ENCODE measurements at regions not wholly inside any gene's neighbourhood (a gene's known extent, or its start where the extent isn't known, plus 50 kb on each side); places are given as distances from the start of the nearest gene placed in this dataset.

- H3K9me3 ChIP-seq = no peaks in the 10 kb centered on the region
- no peak for TF ChIP-seq CTCF (IDR thresholded peaks at IDR 0.05)
- no peak overlapping the region for H3K27ac ChIP-seq
- H3K4me3 ChIP-seq = no peak overlapping the region
- no peaks in the 10 kb centered on the region for H3K27me3 ChIP-seq
- H3K4me1 ChIP-seq = no peaks in the 10 kb centered on the region
- H3K36me3 ChIP-seq = no peaks in the 10 kb centered on the region
- DNase-seq = no peak
- intact Hi-C loops (cut with DNase I; ENCODE audit: low total_unique reads) = no loop called here
Measured at GRCh38 chr2:186036862-186037449, 298.4 kb downstream of the FSIP2 start.

GRCh38 chr2:186042207-186043028 is 303.8 kb downstream of the FSIP2 start:
- Histone ChIP-seq H3K4me1 (no peaks in the 10 kb centered on the region), H3K4me3 (no peak overlapping the region), H3K27ac (no peak overlapping the region), H3K36me3 (no peaks in the 10 kb centered on the region), H3K27me3 (no peaks in the 10 kb centered on the region), H3K9me3 (no peaks in the 10 kb centered on the region)
- DNase-seq = no peak
- intact Hi-C loops (cut with DNase I; ENCODE audit: low total_unique reads) = no loop called here
- no peak for TF ChIP-seq CTCF (IDR thresholded peaks at IDR 0.05)

GRCh38 chr2:186044761-186045160 is 306.2 kb downstream of the FSIP2 start:
- H3K4me1 ChIP-seq = no peaks in the 10 kb centered on the region
- TF ChIP-seq CTCF (IDR thresholded peaks at IDR 0.05) = no peak
- no peak overlapping the region for H3K27ac ChIP-seq
- H3K36me3 ChIP-seq = no peaks in the 10 kb centered on the region
- no peaks in the 10 kb centered on the region for H3K9me3 ChIP-seq
- H3K4me3 ChIP-seq = no peak overlapping the region
- no peaks in the 10 kb centered on the region for H3K27me3 ChIP-seq
- intact Hi-C loops (cut with DNase I; ENCODE audit: low total_unique reads) = no loop called here
- no peak for DNase-seq

- Histone ChIP-seq H3K36me3 (no peaks in the 10 kb centered on the region), H3K4me1 (no peaks in the 10 kb centered on the region), H3K9me3 (no peaks in the 10 kb centered on the region), H3K27me3 (no peaks in the 10 kb centered on the region), H3K27ac (no peak overlapping the region), H3K4me3 (no peak overlapping the region)
- TF ChIP-seq CTCF (IDR thresholded peaks at IDR 0.05) = no peak
- intact Hi-C loops (cut with DNase I; ENCODE audit: low total_unique reads) = no loop called here
- no peak for DNase-seq
Measured at GRCh38 chr2:186052930-186053329, 314.3 kb downstream of the FSIP2 start.

- no peak for TF ChIP-seq CTCF (IDR thresholded peaks at IDR 0.05)
- Histone ChIP-seq H3K27me3 (no peaks in the 10 kb centered on the region), H3K36me3 (no peaks in the 10 kb centered on the region), H3K4me1 (no peaks in the 10 kb centered on the region), H3K27ac (no peak overlapping the region), H3K4me3 (no peak overlapping the region), H3K9me3 (no peaks in the 10 kb centered on the region)
- DNase-seq = no peak
- intact Hi-C loops (cut with DNase I; ENCODE audit: low total_unique reads) = no loop called here
Measured at GRCh38 chr2:186058614-186059013, 320.0 kb downstream of the FSIP2 start.

Data from tibial artery (tissue), 4 donors.